ENCODE measurements at regions not wholly inside any gene's neighbourhood (a gene's known extent, or its start where the extent isn't known, plus 50 kb on each side); places are given as distances from the start of the nearest gene placed in this dataset.

GRCh38 chr13:91277013-91277676 lies 70.3 kb upstream of the MIR17HG start:
- no peak for TF ChIP-seq CTCF (IDR thresholded peaks at IDR 0.05)
- TF ChIP-seq POLR2A (IDR thresholded peaks at IDR 0.05): no peak

Measured in esophagus squamous epithelium (tissue), 4 donors.